Neural progenitor cell (in vitro differentiated cells): ENCODE measurements at regions not wholly inside any gene's neighbourhood (a gene's known extent, or its start where the extent isn't known, plus 50 kb on each side); places are given as distances from the start of the nearest gene placed in this dataset.

Experiments used
- DNase-seq: peaks from one replicate; pipeline ENCODE4 v3.0.0-alpha.2; 2016; ENCODE audit warnings: low spot score
- H2AFZ ChIP-seq: fragments of 200-600 bp; sonication (generic); replicated peaks from 2 replicates; pipeline ENCODE4 v1.6.1; 2016; ENCODE audit warnings: antibody characterized with exemption
- H3F3A ChIP-seq: fragments of 200-600 bp; sonication (generic); 2 replicates; pipeline ENCODE4 v1.6.1; 2016; ENCODE audit warnings: antibody characterized with exemption, low read depth
- H3K27ac ChIP-seq: fragments of 200-600 bp; sonication (generic); 2 replicates; pipeline ENCODE4 v1.5.1; 2016; ENCODE audit warnings: mild to moderate bottlenecking
- H3K27me3 ChIP-seq: fragments of 200-600 bp; sonication (generic); 2 replicates; pipeline ENCODE4 v1.6.1; 2016; ENCODE audit warnings: mild to moderate bottlenecking, moderate library complexity
- H3K36me3 ChIP-seq: fragments of 200-600 bp; sonication (generic); 2 replicates; pipeline ENCODE4 v1.5.1; 2016
- H3K4me1 ChIP-seq: fragments of 200-600 bp; sonication (generic); 2 replicates; pipeline ENCODE4 v1.6.1; 2016; ENCODE audit warnings: mixed run types
- H3K4me2 ChIP-seq: fragments of 200-600 bp; sonication (generic); 2 replicates; pipeline ENCODE4 v1.6.1; 2016
- H3K4me3 ChIP-seq: fragments of 200-600 bp; sonication (generic); 2 replicates; pipeline ENCODE4 v1.5.1; 2016
- H3K79me2 ChIP-seq: fragments of 200-600 bp; sonication (generic); 2 replicates; pipeline ENCODE4 v1.6.1; 2016; ENCODE audit warnings: low read depth
- H3K9ac ChIP-seq: fragments of 200-600 bp; sonication (generic); 2 replicates; pipeline ENCODE4 v1.6.1; 2016
- H3K9me3 ChIP-seq: fragments of 200-600 bp; sonication (generic); 2 replicates; pipeline ENCODE4 v1.5.1; 2016; ENCODE audit warnings: low read depth
- H4K20me1 ChIP-seq: fragments of 200-600 bp; sonication (generic); 2 replicates; pipeline ENCODE4 v1.6.1; 2016; ENCODE audit warnings: low read depth
- H3K27ac Mint-ChIP-seq: 3 replicates; pipeline ENCODE4 v1.8.0; 2021; ENCODE audit warnings: mixed read lengths
- H3K27me3 Mint-ChIP-seq: 2 replicates; pipeline ENCODE4 v1.8.0; 2022; ENCODE audit warnings: low read depth, mild to moderate bottlenecking, inconsistent platforms, moderate library complexity, mixed read lengths; ENCODE audit not compliant: insufficient read depth
- H3K36me3 Mint-ChIP-seq: 3 replicates; pipeline ENCODE4 v1.8.0; 2021; ENCODE audit warnings: mixed read lengths
- H3K4me1 Mint-ChIP-seq: 3 replicates; pipeline ENCODE4 v1.8.0; 2021; ENCODE audit warnings: mixed read lengths
- H3K4me3 Mint-ChIP-seq: 3 replicates; pipeline ENCODE4 v1.8.0; 2021; ENCODE audit warnings: mild to moderate bottlenecking, moderate library complexity, mixed read lengths
- H3K9me3 Mint-ChIP-seq: 3 replicates; pipeline ENCODE4 v1.8.0; 2020; ENCODE audit warnings: mixed read lengths
- CTCF ChIP-seq: fragments of 200-600 bp; sonication (generic); IDR thresholded peaks from 2 replicates; pipeline ENCODE4 v1.5.1; 2017; ENCODE audit warnings: antibody characterized with exemption, mild to moderate bottlenecking
- EZH2 ChIP-seq: fragments of 200-600 bp; sonication (generic); IDR thresholded peaks from 2 replicates; pipeline ENCODE4 v1.6.1; 2017; ENCODE audit warnings: antibody characterized with exemption, mild to moderate bottlenecking, moderate library complexity
- EZH2phosphoT487 ChIP-seq: fragments of 200-600 bp; sonication (generic); IDR thresholded peaks from 2 replicates; pipeline ENCODE4 v1.6.1; 2017; ENCODE audit warnings: antibody characterized with exemption

- no peak overlapping the region for H3K9ac ChIP-seq
- no peaks in the 10 kb centered on the region for H3K4me1 Mint-ChIP-seq
- DNase-seq = no peak
- H3K36me3 Mint-ChIP-seq = no peaks in the 10 kb centered on the region
- H4K20me1 ChIP-seq = no peaks in the 10 kb centered on the region
- no peak overlapping the region for H3K4me3 Mint-ChIP-seq
- H3K27me3 ChIP-seq = no peaks in the 10 kb centered on the region
- no peak overlapping the region for H2AFZ ChIP-seq
- peaks cover 12% of the 10 kb centered on the region for H3K9me3 ChIP-seq
- TF ChIP-seq EZH2phosphoT487 (no peak), EZH2 (no peak), CTCF (no peak)
- no peaks in the 10 kb centered on the region for H3K79me2 ChIP-seq
- no peaks in the 10 kb centered on the region for H3K4me1 ChIP-seq
- H3K9me3 Mint-ChIP-seq = peaks cover 10% of the 10 kb centered on the region
- no peak overlapping the region for H3K4me3 ChIP-seq
- peaks cover 2% of the 10 kb centered on the region for H3K27me3 Mint-ChIP-seq
- H3K27ac ChIP-seq = no peak overlapping the region
- no peak overlapping the region for H3K27ac Mint-ChIP-seq
- H3K4me2 ChIP-seq = no peak overlapping the region
- H3F3A ChIP-seq = no peaks in the 10 kb centered on the region
- H3K36me3 ChIP-seq = no peaks in the 10 kb centered on the region
Measured at GRCh38 chr7:106339513-106340246, 54.9 kb upstream of the NAMPT start.

DNA sequence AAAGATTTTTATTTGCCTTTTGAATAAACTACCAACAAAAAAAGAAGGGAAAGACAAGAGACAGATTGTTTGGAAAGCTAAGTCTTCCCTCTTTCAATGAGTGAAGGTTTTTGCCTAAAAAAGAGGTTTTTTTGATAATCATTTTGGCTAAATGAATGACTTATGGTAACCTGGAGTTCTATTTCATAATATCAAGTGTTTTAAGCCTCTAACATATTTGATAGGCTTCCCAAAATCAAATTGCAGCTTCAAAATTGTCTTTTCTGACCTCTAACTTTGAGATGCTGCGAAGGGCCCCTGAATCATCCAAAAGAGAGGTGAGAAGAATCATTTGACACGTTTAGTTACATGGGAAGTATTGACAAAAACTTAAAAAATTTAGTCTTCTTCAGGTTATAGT is 53.0 kb upstream of the NAMPT start:
- H3K9me3 Mint-ChIP-seq = peaks cover 10% of the 10 kb centered on the region
- no peaks in the 10 kb centered on the region for H3K4me1 Mint-ChIP-seq
- no peaks in the 10 kb centered on the region for H3K4me1 ChIP-seq
- H3K4me2 ChIP-seq = no peak overlapping the region
- no peak overlapping the region for H3K9ac ChIP-seq
- H3K27ac Mint-ChIP-seq = no peak overlapping the region
- no peaks in the 10 kb centered on the region for H3F3A ChIP-seq
- H3K4me3 ChIP-seq = no peak overlapping the region
- no peaks in the 10 kb centered on the region for H3K36me3 Mint-ChIP-seq
- no peak overlapping the region for H3K27ac ChIP-seq
- no peak overlapping the region for H2AFZ ChIP-seq
- TF ChIP-seq CTCF (no peak), EZH2 (no peak), EZH2phosphoT487 (no peak)
- peaks cover 2% of the 10 kb centered on the region for H3K27me3 Mint-ChIP-seq
- peaks cover 12% of the 10 kb centered on the region for H3K9me3 ChIP-seq
- H3K79me2 ChIP-seq = no peaks in the 10 kb centered on the region
- no peaks in the 10 kb centered on the region for H3K36me3 ChIP-seq
- no peak for DNase-seq
- H3K27me3 ChIP-seq = no peaks in the 10 kb centered on the region
- no peak overlapping the region for H3K4me3 Mint-ChIP-seq
- H4K20me1 ChIP-seq = no peaks in the 10 kb centered on the region

GRCh38 chr7:106335814-106336213 is 51.0 kb upstream of the NAMPT start:
- Histone ChIP-seq H3K9me3 (peaks cover 5% of the 10 kb centered on the region), H3K9ac (no peak overlapping the region), H3K4me1 (no peaks in the 10 kb centered on the region), H3K27ac (no peak overlapping the region), H3K79me2 (no peaks in the 10 kb centered on the region), H2AFZ (no peak overlapping the region), H3K4me2 (no peak overlapping the region), H3F3A (no peaks in the 10 kb centered on the region), H3K27me3 (no peaks in the 10 kb centered on the region), H4K20me1 (no peaks in the 10 kb centered on the region), H3K4me3 (no peak overlapping the region), H3K36me3 (no peaks in the 10 kb centered on the region)
- no peak overlapping the region for H3K27ac Mint-ChIP-seq
- H3K36me3 Mint-ChIP-seq = no peaks in the 10 kb centered on the region
- H3K4me3 Mint-ChIP-seq = no peak overlapping the region
- DNase-seq = no peak
- no peak for TF ChIP-seq EZH2
- TF ChIP-seq CTCF = no peak
- no peak for TF ChIP-seq EZH2phosphoT487
- peaks cover 2% of the 10 kb centered on the region for H3K27me3 Mint-ChIP-seq
- no peaks in the 10 kb centered on the region for H3K4me1 Mint-ChIP-seq
- no peaks in the 10 kb centered on the region for H3K9me3 Mint-ChIP-seq
